ENCODE measurements at regions not wholly inside any gene's neighbourhood (a gene's known extent, or its start where the extent isn't known, plus 50 kb on each side); places are given as distances from the start of the nearest gene placed in this dataset.
"Not testable (repeated sequence)": the region's sequence is repeated elsewhere in the genome, so short reads cannot be mapped to it uniquely, and the experiment has no call there.

DNA sequence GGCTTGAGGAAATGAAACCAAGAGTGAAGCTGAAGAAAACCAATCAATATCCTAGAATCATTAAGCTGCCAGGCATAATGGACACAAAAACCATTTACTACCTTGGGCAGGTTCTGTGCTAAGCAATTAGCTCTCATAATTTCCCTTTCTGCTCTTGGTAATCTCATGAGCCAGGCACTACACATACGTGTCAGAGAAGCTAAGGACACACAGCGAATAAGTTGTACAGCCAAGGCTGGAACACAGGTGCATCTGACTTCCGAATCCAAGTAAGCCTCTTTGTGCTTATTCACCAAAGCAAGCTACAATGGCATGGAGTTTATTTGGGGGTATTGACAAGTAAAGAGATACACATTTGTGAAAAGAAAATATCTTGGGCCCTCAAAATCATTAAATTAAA, 1343.9 kb upstream of the MIR17HG start:
- DNase-seq: no peak

DNA sequence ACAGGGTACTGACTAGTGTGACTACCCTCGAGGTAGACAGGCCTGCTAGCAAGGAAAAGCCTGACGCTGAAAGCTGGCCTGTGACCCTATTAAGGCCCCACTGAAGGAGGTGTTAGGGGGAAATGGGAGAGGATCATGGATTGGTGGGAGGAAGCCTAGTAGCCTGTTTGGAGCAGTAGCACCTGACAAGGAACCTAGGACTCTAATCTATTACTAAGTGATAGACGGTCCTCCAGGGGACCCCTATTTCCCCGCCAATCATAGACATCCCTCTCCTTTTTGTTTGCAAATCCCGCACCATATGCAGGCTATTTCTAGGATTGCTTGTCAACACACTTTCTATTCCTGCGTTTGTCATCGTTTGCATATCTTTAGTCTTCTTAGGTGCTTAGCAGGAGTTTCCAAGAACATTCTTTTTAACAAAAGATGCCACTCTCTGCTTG, 1338.8 kb upstream of the MIR17HG start:
- DNase-seq: no peak

DNA sequence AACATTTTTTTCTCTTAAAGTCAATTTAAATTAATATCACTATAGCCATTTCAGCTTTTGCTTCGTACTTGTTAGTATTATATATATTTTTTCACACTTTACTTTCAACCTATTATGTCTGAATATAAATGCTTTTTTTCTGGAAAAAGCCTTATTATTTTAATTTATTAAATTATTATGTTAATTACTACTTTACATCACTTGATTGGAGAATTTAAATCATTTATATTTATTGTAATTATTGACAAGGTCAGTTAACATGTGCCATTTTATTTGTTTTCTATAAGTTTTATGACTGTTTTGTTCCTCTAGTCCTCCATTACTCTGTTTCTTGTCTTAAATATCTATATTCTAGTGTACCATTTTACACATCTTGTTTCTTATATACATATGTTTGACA, 1333.4 kb upstream of the MIR17HG start:
- DNase-seq: no peak

DNA sequence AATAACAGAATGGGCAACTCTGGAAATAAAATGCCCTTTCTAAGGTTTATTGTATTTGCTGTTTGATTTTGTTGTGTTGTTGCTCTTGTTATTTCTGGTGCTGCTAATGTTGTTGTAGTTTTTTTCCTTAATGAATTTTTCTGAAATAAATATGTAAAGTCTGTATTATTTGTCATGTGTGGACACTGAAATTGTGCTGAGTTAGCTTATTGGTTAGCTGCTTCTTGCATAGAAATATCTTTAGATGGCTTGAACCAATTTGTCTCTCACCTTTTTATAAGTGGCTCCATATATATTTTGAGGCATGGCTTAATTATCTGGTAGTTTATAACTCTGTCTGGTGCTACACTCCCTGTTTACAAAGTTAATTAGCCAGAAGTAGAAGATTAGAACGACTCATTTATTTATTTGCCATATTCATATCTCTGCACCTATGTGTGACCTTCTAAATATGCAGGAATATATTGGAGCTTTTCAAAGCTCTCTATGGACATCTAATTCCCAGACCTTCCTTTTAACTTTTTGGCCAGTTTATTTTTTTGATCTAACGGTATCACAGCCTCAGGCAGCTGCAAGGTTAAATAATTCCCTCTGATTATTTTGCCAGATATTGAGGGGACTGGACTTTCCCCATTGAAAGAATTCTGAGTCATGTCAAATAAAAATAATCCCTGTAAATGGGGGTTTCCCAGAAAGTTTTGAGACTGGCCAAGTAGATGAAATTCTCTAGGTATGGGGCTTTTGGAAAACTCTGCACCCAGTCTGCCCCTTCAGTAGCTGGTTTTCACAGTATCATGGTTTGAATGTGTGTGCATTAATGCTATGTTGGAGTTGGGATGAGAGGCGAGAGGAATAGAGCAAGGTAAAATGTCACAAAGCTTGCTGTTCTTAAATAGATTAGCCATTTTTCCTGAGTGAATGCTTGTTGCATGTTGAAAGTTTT, 1331.7 kb upstream of the MIR17HG start:
- DNase-seq: no peak

DNA sequence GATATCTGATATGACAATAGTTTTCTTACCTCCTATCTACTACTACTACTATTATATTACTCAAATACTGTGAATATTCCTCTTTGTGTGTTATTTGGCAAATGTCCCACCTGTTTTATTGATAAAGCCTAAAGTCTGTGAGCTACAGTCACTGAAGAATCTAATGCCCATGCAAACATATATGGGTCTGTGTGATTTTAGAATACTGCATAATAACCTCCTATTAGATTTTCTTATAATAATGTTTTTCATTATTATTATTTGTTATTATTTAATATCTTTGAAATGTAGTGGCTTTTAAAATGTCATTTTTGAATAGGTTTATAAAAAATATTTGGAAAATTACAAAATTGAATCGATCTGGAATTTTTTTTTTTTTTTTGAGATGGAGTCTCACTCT, 1330.8 kb upstream of the MIR17HG start:
- DNase-seq: no peak

DNA sequence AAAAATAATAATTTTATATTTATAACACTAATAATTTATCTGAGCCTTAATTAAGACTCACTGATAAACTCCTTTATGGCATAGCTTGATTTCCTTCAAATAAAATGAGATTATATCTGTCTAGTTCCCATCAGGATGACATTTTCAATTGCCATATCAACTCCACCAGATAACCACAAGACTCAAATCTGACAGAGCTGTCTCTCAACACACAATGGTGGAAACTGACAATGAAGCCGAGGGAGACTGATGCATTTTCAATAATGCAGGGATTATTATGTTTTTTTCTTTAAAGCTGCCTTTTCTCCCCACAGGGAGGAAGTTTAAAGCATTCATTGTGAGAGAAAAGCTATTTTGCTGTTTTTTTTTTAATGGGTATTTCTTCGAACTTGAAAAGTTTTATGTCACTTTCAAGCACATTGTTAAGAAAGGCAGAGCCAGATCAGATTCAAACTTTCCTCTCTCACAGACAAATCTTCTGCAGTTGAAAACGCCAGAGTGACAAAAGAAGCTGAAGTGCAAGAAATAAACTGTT, 1326.9 kb upstream of the MIR17HG start:
- DNase-seq: no peak

DNA sequence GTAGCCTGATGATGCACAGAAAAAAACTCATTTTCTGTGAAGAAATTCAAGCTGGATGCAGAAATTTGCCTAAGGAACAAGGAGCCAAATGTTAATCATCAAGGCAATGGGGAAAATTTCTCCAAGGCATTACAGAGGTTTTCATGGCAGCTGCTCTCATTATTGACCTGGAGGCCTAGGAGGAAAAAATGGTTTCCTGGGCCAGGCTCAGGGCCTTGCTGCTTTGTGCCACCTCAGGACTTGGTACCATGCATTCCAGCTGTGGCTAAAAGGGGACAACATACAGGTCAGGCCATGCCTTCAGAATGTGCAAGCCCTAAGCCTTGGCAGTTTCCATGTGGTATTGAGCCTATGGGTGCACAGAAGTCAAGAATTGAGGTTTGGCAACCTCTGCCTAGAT, 1320.1 kb upstream of the MIR17HG start:
- DNase-seq: no peak

DNA sequence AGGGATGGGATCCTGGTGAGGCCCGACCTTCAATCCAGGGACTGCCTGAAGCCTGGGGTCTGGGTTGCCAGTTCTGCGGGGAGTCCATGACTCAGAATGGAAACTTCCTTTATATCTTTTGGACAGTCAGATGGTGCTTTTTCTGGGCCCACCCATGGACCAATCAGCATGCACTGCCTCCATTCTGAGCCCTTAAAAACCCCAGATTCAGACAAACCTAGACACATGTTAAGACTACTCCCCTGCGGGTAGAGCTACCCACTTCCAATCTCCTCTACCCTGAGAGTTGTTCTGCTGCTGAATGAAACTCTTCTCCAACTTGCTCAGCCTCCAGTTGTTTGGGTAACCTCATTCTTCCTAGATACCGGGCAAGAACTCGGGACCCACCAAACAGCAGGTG, 1315.2 kb upstream of the MIR17HG start:
- DNase-seq: no peak

DNA sequence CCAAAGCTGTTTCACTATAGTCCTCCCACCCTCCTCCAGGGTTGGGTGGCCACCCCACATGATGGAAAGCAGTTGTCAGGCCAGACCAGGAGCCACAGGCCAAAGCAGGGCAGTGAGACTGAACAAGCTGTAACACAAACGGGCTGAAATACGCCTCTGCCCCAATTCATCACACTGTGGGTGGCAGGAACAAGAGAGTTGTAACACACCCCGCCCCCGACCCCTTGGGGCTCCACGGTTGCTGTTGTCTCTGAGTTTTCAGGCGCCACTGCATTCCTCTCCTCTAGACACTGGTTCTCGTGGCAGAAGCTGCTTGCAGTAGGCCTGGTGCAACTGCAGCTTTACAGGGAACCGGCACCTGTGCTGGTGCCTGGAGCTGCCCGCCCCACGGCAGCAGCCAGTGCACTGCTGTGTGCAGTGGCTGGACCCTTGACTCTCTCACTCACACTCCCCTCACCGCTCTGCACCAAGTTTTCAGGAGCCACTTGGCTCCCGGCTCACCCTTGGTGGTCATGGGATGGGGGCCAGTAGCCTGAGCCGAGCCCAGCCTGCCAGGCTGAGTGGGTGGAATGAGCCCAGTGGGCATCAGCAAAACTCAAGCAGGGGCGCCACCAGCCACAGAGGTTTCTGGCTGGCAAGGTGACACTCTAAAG, 1314.5 kb upstream of the MIR17HG start:
- DNase-seq: no peak

DNA sequence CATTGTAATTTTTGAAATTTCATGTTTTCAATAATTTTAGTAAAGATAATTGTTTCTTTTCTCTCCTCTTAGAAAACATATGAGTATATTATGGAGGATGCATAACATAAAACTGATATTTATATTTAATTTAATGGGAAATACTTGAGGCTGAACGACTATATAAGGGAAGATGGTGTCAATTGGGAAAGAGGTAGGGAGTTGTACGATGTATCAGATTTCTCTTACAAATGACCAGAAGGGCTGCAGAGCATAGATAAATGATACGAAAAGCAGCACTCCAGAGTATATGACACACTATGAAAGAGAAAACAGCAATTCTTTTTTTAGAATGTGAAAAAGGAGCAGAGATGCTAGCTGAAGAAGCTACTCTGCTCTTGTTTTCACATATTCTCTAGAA, 1308.0 kb upstream of the MIR17HG start:
- no peak for DNase-seq

DNA sequence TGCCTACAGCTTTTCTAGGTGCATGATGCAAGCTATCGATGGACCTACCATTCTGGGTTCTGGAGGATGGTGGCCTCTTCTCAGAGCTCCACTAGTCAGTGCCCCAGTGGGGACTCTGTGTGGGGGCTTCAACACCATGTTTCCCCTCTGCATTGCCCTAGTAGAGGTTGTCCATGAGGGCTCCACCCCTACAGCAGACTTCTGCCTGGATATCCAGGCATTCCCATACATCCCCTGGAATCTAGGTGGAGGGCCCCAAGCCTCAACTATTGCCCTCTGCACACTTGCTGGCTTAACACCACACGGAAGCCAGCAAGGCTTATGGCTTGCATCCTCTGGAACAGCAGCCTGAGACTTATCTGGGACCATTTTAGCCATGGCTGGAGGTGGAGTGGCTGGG, 1299.9 kb upstream of the MIR17HG start:
- DNase-seq: no peak

DNA sequence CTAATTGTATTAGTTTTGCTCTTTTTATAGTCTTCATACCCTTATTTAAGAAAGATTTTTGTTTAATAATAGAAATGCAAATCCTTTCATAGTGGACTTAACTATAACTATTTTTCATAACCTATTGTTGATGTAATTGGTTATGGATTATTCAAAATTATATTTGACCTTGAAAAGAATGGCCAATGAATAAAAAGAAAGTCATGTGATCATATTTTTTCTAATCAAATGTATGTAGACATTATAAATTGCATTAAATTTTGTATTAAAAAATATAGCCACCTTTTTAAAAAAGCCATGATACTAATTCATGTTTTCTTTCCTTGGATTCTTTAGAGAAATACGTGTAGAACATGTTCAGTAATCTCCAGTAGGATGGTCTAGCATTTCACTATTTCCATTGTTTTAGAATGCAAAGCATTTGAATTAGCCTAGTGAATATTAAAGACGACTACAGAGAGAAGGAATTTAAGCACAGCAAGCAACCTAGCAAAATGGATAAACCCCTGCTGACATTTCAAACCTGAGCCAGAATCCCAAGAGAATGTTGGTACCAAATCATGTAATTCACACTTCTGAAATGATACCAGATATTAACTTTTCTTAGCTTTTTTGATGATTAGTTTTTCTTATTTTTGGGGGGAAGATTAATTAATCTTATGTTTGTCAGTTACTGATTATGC, 1297.4 kb upstream of the MIR17HG start:
- DNase-seq: no peak

DNA sequence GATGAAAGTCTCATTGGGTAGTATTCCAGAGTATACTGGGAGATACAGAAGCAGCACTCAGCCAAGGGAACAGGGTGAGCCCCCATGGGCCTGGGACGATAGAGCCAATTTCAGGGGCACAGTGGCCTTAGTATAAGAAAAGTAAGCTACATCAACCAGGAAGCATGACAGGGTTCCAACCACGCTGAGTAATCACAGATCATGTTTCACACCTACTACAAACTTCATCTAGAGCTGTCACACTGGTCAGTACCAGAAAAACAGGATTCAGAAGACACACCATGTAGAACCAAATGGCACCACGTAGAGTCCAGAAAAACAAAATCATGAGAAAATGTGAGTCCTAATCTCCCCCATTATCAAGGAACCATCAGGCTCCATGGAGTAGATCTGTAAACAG, 1292.4 kb upstream of the MIR17HG start:
- no peak for DNase-seq

DNA sequence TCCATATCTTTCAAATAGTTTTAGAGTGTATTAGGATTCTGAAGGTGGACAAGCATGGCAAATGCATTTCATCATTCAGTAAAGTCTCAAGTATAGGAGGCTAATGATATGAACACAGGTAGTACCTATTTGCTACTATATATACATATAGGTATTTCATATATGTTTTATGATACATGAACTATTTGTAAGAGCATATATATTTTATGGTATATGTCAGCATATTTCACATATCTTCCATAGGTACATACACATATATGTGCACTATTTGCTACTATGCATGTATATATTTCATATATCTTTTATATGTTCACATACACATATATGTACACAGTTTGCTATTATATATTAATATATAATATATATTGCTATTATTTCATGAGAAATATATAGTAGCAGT, 1291.7 kb upstream of the MIR17HG start:
- DNase-seq: no peak

DNA sequence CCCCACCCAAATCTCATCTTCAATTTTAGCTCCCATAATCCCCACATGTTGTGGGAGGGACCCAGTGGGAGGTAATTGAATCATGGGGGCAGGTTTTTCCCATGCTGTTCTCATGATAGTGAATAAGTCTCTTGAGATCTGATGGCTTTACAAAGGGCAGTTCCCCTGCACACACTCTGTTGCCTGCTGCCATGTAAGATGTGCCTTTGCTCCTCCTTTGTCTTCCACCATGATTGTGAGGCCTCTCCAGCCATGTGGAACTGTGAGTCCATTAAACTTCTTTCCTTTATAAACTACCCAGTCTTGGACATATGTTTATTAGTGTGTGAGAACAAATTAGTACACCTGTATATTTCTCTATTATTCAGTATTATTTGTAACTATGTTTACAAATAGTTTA, 1283.3 kb upstream of the MIR17HG start:
- DNase-seq: not testable (repeated sequence)

DNA sequence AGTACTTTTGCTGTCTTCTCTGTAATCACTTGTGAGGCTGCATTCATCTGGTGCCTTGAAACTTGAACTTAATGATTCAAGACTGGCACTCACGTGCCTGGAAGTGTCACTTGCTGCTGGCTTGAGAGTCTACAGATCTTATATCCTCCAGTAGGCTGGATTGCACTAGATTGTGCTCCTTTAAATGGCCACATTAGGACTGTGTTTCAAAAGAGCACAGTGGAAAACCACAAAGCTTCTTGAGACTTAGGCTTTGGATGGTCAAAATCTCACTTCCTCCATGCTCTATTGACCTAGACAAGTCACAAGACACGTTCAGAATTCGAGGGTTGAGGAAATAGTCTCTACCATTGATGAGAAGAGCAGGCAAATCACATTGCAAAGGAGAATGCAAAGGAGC, 1278.8 kb upstream of the MIR17HG start:
- DNase-seq: no peak

DNA sequence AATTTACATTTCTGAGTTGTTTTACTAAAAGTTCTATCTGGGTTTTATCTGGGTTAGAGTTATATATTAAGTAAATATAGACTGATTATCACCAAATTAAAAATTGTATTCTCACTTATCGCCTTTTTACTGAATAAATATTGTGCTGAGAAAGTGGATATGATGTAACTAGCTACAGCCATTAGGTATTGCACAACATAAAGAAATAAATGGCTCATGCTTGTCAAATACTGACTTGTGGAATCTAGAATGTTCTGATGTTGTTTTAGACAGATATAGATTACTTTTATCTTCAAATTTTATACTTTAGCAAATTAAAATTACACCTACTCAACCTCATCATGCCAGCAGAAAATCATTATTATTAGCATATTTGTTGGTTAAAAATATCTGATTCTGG, 1277.1 kb upstream of the MIR17HG start:
- DNase-seq: no peak

DNA sequence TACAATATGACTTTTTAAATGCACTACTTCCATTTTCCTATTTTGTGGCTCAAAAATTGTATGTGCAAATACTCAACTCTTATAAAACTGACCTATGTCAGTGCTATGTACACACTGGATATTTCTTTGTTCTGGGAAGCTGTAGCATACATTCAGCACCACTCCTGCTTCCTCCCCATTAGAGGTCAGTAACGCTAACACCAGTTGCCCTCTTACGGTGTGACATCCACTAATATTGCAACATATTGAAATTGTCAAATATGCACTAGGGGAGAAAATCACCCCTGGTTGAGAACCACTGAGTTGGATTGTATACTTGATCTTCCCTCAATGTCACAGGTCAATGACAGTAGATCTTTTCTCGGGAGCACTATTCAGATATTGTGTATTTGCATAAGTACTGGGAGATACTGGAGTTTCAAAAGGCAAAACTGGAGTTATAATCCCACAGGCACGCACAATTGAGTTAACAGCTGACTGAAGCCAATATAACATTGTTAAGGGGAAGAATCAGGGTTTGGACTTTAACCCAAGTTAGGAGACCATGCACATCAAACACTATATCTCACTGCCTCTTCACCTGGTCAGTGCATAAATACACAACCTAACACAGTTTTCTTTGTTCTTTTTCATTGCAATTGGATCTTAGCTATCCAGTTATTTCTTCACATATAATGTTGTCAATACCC, 1276.5 kb upstream of the MIR17HG start:
- no peak for DNase-seq

DNA sequence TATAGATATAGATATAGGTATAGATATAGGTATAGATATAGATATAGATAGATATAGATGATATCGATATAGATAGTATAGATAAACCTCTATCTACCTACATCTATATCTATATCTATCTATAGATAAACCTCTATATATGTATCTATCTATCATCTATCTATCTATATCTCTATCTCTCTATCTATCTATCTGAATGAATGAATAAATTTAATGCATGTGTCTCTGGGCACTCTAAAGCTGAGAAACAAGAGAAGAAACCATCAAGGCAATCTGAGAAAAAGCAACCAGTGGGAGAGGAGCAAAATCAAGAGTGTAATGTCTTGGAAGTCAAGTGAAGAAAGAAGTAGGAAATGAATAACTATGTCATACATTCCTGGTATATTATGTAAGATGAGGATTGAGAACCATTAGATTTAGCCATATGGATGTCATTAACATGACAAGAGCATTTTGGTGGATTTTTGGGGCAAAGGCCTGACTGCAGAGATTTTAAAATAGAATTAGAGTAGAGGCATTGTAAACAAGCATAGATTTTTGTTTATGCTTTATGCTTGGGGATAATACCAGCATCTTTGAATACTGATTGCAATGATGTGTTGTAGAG, 1262.7 kb upstream of the MIR17HG start:
- DNase-seq: peak; percentile 73

DNA sequence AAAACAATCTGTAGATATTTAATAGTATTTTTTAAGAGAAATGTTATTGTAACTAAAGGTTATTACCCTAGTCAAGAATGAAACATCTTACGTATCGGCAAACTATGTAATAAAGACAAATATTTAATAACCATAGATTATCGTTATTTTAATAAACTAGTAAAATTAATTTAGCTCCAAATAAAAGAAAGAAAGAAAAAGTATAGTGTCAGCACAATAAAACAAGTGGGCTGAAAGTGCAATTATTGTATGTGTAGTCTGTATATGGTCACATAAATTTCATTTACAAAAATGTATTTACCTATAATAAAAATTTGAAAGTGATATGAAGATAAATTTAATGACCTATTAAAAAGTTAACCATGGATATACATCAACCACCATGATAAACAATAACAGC, 1258.4 kb upstream of the MIR17HG start:
- no peak for DNase-seq

DNA sequence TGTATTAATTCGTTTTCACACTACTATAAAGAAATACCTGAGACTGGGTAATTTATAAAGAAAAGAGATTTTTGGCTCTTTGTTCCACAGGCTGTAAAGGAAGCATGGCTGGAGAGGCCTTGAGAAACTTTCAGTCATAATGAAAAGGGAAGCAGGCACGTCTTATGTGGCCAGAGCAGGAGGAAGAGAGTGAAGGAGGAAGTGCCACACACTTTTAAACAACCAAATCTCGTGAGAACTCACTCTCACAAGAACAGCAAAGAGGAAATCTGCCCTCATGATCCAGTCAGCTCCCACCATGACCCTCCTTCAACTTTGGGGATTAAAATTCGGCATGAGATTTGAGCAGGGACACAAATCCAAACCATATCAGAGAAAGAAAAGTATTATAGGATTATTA, 1255.9 kb upstream of the MIR17HG start:
- DNase-seq: no peak

DNA sequence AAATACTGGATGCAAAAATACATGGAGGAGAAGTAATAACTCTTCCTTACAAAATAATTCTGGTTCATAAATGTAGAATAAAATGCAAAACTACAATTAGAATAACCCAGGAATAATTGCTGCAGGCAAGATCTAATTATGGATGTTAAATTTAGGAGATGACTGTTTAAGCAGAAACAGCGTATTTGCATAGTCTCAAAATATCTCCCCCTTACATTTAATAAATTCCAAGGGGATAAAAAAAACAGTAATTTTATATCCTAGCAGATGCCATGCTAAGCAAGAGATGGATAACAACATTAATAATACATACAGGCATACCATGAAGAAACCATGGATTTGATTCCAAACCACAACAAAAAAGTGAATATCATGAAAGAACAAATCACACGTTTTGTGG, 1253.1 kb upstream of the MIR17HG start:
- DNase-seq: peak; percentile 5

Data from skin of body (tissue), 1 donor.